ENCODE measurements at regions not wholly inside any gene's neighbourhood (a gene's known extent, or its start where the extent isn't known, plus 50 kb on each side); places are given as distances from the start of the nearest gene placed in this dataset.

GRCh38 chr14:55512421-55512820 lies 67.6 kb upstream of the KTN1 start:
- TF ChIP-seq CTCF (IDR thresholded peaks at IDR 0.05; ENCODE audit: extremely low read depth in 1 of 2, insufficient read depth in 1 of 2, low read depth in 1 of 2, low read length in 2 of 2), result no peak
- TF ChIP-seq FOS (IDR thresholded peaks at IDR 0.05; ENCODE audit: borderline replicate concordance, insufficient read depth, low read length), result no peak
- TF ChIP-seq POLR2A (IDR thresholded peaks at IDR 0.05; ENCODE audit: low read depth, low read length), result no peak
- TF ChIP-seq POLR2AphosphoS5 (IDR thresholded peaks at IDR 0.05; ENCODE audit: insufficient read depth, low read depth, low read length), result no peak
- TF ChIP-seq JUN (IDR thresholded peaks at IDR 0.05; ENCODE audit: borderline replicate concordance, insufficient read depth, insufficient read length, low read depth), result no peak
- TF ChIP-seq EZH2 (IDR thresholded peaks at IDR 0.05; ENCODE audit: borderline replicate concordance, low read depth, low read length, severe bottlenecking), result no peak
